Ectodermal cell (in vitro differentiated cells): ENCODE measurements at regions not wholly inside any gene's neighbourhood (a gene's known extent, or its start where the extent isn't known, plus 50 kb on each side); places are given as distances from the start of the nearest gene placed in this dataset.
"Not testable (repeated sequence)": the region's sequence is repeated elsewhere in the genome, so short reads cannot be mapped to it uniquely, and the experiment has no call there.

ENCODE experiments used
- H3K27ac ChIP-seq: 2 replicates; pipeline ENCODE4 v1.7.0; 2013; ENCODE audit warnings: mild to moderate bottlenecking, low read depth, low read length; ENCODE audit not compliant: insufficient read depth, poor library complexity, severe bottlenecking
- H3K27me3 ChIP-seq: 2 replicates; pipeline ENCODE4 v1.7.0; 2013; ENCODE audit warnings: mild to moderate bottlenecking, low read length; ENCODE audit not compliant: insufficient read depth, control insufficient read depth, poor library complexity, severe bottlenecking
- H3K36me3 ChIP-seq: one replicate; pipeline ENCODE4 v1.7.0; 2013; ENCODE audit warnings: low read length; ENCODE audit not compliant: control insufficient read depth, insufficient read depth
- H3K4me1 ChIP-seq: one replicate; pipeline ENCODE4 v1.7.0; 2013; ENCODE audit warnings: low read length; ENCODE audit not compliant: control insufficient read depth, insufficient read depth
- H3K4me3 ChIP-seq: 2 replicates; pipeline ENCODE4 v1.7.0; 2013; ENCODE audit warnings: low read depth, low read length, control low read depth; ENCODE audit not compliant: insufficient read depth
- H3K9me3 ChIP-seq: 2 replicates; pipeline ENCODE4 v1.7.0; 2013; ENCODE audit warnings: mild to moderate bottlenecking, low read length, moderate library complexity; ENCODE audit not compliant: control insufficient read depth
- WGBS, 2 experiments: methylation state at CpG; one replicate each; pipeline ENCODE4 v1.1.7; 2013; ENCODE audit warnings: missing lambda C conversion rate in 2 of 2; 5-methylcytosine and 5-hydroxymethylcytosine counted together

DNA sequence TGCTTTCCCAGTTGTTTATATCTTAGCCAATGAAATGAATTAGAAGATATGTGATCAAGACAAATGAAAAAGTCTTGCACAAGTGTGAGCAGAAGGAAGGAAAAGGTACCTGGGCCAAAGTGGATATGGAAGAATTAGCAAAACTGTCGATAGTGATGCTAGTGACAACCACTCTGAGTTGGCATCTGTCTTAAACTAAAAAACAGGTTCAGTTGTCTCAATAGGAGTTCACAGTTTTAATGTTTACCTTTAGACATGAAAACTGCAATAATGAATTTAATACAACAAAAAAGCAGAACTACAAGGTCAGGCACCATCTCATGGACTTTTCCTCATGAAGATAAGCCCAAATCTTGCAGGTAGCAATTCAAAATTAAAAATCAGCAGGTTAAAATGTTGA lies 688.5 kb downstream of the EFNB2 start:
- Histone ChIP-seq H3K27me3 (no peaks in the 10 kb centered on the region), H3K4me1 (no peaks in the 10 kb centered on the region), H3K9me3 (no peaks in the 10 kb centered on the region), H3K36me3 (no peaks in the 10 kb centered on the region), H3K4me3 (no peak overlapping the region), H3K27ac (no peak overlapping the region)
- 89 to 90% methylated on average over 1 of the region's 1 CpG for WGBS, 2 experiments

DNA sequence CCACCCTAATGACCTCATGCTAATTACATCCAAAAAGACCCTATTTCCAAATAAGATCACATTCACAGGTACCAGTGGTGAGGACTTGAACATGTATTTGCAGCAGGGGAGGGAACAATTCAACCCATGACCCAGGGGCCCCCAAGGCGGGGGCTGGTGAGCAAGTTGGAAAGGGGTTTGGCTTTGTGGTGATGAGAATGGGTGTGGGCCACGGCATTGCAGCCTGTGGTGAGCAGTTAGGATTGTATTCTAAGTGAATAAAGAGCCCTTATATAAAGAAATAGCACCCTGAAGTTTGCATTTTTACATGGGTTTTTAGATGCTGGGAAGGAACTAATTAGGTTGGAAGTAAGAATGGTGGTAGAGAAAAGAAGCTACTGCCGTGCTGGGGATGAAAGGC lies 694.2 kb downstream of the EFNB2 start:
- 61 to 71% methylated on average over 3 of the region's 3 CpGs for WGBS, 2 experiments
- Histone ChIP-seq H3K27ac (no peak overlapping the region), H3K36me3 (no peaks in the 10 kb centered on the region)

DNA sequence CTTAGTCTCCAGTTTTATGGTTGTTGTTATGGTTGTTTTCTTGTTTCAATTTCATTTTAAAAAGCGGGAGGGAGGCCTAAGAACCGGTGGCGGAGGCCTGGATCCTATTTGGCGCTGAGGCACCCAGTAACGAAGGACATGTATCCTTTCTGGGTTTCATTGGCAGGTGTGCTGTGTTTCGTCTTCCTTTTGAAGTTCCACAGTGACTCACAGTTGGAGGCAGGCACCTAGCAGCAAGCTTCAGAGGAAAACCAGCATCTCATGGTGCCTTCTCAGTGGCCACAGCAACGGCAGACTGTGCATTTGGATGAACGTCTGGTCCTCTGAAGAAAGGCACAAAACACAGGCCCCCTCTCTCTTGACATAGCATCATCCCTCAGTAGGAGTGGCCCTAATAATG lies 697.2 kb downstream of the EFNB2 start:
- H3K36me3 ChIP-seq = no peaks in the 10 kb centered on the region
- H3K27ac ChIP-seq = no peak overlapping the region
- 88% methylated on average over 8 of the region's 8 CpGs for WGBS, 2 experiments
- H3K4me1 ChIP-seq = no peaks in the 10 kb centered on the region
- H3K9me3 ChIP-seq = no peaks in the 10 kb centered on the region
- no peaks in the 10 kb centered on the region for H3K27me3 ChIP-seq
- no peak overlapping the region for H3K4me3 ChIP-seq

More for the DNA sequence above, 694.2 kb downstream of the EFNB2 start:
- H3K4me1 ChIP-seq = no peaks in the 10 kb centered on the region
- no peaks in the 10 kb centered on the region for H3K9me3 ChIP-seq
- no peaks in the 10 kb centered on the region for H3K27me3 ChIP-seq
- H3K4me3 ChIP-seq = no peak overlapping the region

DNA sequence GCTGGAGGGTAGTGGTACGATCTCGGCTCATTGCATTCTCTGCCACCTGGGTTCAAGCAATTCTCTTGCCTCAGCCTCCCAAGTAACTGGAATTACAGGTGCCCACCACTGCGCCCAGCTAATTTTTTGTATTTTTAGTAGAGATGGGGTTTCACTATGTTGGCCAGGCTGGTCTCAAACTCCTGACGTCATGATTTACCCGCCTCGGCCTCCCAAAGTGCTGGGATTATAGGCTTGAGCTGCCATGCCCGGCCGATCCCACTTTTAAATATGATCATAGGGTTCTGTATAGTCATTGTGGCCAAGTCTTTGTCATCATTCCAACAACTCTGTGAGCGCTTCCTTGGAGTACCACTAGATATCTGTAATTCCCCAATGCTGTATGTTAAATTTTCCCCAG lies 698.2 kb downstream of the EFNB2 start:
- WGBS, 2 experiments = 95 to 96% methylated on average over 9 of the region's 9 CpGs

DNA sequence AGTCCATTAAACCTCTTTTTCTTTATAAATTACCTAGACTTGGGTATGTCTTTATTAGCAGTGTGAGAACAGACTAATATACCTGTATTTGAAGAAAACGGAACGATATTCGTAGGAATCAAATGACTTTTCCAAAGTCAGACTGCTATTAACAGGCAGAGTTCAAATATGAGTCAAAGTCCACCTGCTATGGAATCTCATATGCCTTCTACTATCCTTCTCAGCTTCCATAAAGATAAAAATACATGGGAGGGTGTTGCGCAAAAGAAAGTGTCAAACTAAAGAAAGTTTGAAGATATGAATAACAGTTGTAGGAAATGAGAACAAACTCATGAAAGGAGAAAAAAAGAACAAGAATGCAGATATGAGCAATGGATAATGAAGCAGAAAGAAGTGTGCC lies 704.6 kb downstream of the EFNB2 start:
- Histone ChIP-seq H3K27me3 (no peaks in the 10 kb centered on the region), H3K4me3 (no peak overlapping the region), H3K36me3 (no peaks in the 10 kb centered on the region), H3K27ac (no peak overlapping the region), H3K9me3 (no peaks in the 10 kb centered on the region), H3K4me1 (no peaks in the 10 kb centered on the region)
- WGBS, 2 experiments = 48 to 49% methylated on average over 4 of the region's 4 CpGs

More for the DNA sequence above, 698.2 kb downstream of the EFNB2 start:
- not testable (repeated sequence) for H3K27me3 ChIP-seq, H3K9me3 ChIP-seq, H3K27ac ChIP-seq, H3K4me3 ChIP-seq, H3K36me3 ChIP-seq, H3K4me1 ChIP-seq

DNA sequence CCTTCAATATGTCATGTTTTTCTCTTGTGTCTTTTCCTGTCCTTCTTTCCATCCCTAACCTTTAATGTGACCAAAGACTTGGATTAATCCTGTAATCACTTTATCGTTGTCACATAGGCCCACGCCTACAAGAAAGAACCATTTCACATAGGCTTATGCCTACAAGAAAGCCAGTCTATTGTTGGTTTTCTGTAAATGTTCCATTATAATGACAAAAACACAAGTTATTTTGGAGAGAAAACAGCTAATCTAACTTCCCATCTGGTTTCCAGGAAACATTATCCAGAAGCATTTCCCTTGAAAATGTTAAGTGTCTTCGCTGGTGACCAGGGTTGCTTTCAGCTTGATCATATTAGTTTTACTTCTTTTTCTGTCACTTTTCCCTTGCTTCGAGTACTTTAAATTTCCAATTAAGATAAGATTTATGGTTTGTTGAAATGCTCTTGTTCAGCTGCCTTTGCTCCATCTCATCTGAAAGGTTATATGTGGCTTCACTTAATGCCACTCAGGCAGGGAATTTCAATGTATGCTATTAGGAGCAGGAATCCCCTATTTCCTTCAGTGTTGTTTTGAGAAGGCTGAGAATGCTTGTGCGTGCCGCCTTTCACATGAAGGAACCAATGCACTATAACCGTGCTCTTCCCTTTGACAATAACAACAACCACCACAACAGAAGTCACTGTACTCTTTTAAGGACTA lies 708.2 kb downstream of the EFNB2 start:
- 90 to 96% methylated on average over 5 to 7 of the region's 7 CpGs for WGBS, 2 experiments
- H3K9me3 ChIP-seq = no peaks in the 10 kb centered on the region
- no peaks in the 10 kb centered on the region for H3K36me3 ChIP-seq

DNA sequence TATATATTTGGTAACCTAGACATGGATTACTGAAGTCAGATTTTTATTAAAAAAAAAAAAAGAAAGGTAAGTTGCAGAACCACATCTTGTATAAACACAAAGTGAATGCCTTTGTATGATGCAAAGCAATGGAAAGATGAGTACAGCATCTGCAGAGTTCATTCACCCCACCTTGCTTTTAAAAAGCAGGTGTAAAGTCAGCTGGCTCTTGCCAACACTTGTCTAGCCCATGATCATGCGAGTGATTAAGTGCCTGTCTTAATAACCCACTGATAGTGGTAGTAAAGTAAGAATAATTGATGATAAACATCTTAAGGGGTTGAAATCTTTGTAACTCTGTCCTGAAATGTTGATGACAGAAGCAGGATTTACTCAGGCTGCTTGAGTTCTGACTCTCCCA lies 710.4 kb downstream of the EFNB2 start:
- H3K4me1 ChIP-seq = no peaks in the 10 kb centered on the region
- H3K9me3 ChIP-seq = no peaks in the 10 kb centered on the region
- H3K27me3 ChIP-seq = no peaks in the 10 kb centered on the region
- WGBS, 2 experiments = 94 to 96% methylated on average over 1 of the region's 1 CpG
- H3K27ac ChIP-seq = no peak overlapping the region
- no peaks in the 10 kb centered on the region for H3K36me3 ChIP-seq
- no peak overlapping the region for H3K4me3 ChIP-seq

More for the DNA sequence above, 708.2 kb downstream of the EFNB2 start:
- Histone ChIP-seq H3K27me3 (no peaks in the 10 kb centered on the region), H3K27ac (no peak overlapping the region), H3K4me3 (no peak overlapping the region), H3K4me1 (no peaks in the 10 kb centered on the region)

DNA sequence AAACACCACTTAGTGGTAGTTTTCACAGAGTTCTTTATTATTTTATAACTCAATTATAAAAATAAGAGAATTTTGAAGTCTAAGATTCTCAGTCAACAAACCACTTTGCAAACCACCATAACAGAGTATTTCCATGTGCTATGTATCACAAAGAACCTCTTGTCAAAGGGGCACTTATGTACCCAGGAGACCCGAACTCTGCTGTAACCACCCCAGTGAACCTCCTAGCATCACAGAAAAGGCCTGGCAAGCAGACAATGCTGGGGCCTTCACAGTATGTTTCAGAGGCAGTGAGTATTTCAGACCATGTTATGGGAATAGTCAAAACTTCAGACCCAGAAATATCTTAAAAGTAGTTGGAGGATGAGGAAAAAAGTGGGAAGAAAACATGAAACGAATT lies 714.1 kb downstream of the EFNB2 start:
- H3K4me3 ChIP-seq = no peak overlapping the region
- H3K4me1 ChIP-seq = no peaks in the 10 kb centered on the region
- no peaks in the 10 kb centered on the region for H3K27me3 ChIP-seq
- H3K27ac ChIP-seq = no peak overlapping the region
- no peaks in the 10 kb centered on the region for H3K36me3 ChIP-seq
- H3K9me3 ChIP-seq = no peaks in the 10 kb centered on the region
- 79 to 90% methylated on average over 1 of the region's 2 CpGs for WGBS, 2 experiments

DNA sequence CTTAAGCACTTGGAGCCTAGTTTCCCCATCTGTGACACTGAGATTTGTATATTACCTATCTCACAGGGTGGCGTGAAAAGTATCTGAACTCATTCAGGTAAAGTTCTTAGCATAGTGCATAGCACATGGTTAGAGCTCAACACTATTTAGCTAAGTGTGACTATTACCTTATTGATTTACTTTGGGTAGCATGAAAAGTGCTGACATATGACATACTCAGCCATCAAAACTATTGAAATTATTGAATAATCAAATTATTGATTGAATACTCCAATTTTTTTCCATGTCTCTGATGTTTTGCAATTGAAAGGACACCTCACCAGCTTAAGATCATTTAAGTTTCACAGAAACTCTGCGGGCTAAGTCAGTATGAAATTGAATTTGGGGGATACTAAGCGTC lies 715.0 kb downstream of the EFNB2 start:
- Histone ChIP-seq H3K27ac (no peak overlapping the region), H3K36me3 (no peaks in the 10 kb centered on the region), H3K4me3 (no peak overlapping the region), H3K9me3 (no peaks in the 10 kb centered on the region), H3K27me3 (no peaks in the 10 kb centered on the region), H3K4me1 (no peaks in the 10 kb centered on the region)
- WGBS, 2 experiments = 64 to 67% methylated on average over 3 of the region's 3 CpGs

DNA sequence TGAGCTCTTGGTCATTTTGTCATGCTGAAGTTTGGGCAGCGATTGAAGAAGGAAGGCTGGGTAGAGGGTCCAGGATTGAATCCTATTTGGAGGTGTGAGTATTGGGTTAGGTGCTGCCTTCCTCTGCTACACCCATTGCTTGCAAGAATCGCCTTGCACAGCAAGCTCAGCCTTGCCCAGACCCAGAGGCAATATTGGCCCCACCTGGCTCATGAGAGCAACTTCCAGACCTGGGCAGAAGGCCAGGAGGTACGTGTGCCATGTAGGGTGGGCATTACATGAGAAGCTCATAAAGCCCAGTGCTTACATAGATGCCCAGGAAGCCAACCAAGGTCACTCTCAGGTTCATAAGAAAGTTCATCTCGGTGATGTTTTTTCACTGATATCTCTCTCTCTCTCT lies 718.0 kb downstream of the EFNB2 start:
- no peak overlapping the region for H3K4me3 ChIP-seq
- H3K4me1 ChIP-seq = no peaks in the 10 kb centered on the region
- no peak overlapping the region for H3K27ac ChIP-seq
- H3K27me3 ChIP-seq = no peaks in the 10 kb centered on the region
- H3K9me3 ChIP-seq = no peaks in the 10 kb centered on the region
- WGBS, 2 experiments = 89 to 94% methylated on average over 4 of the region's 4 CpGs
- no peaks in the 10 kb centered on the region for H3K36me3 ChIP-seq

DNA sequence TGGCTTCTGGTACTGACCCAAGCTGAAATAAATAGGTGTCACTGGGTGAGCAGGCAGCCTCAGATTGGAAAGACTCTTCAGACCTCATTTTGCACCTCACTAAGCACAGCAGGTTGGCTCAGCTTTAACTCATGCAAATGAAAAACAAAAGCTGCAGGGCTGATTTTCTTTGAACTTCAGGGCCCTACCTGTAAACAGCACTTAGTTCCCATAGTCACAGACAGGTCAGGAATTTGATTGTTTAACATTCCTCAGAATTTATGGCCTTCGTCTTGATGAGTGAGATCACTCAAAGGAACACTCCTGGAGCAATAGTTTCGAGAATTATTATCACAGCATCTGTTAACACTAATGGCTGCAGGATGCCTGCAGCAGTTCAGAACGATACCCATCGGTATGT lies 718.5 kb downstream of the EFNB2 start:
- Histone ChIP-seq H3K4me3 (no peak overlapping the region), H3K36me3 (no peaks in the 10 kb centered on the region), H3K4me1 (no peaks in the 10 kb centered on the region), H3K27me3 (no peaks in the 10 kb centered on the region), H3K9me3 (no peaks in the 10 kb centered on the region), H3K27ac (no peak overlapping the region)
- 71 to 76% methylated on average over 4 of the region's 4 CpGs for WGBS, 2 experiments
